A673 (cell line): ENCODE measurements at regions not wholly inside any gene's neighbourhood (a gene's known extent, or its start where the extent isn't known, plus 50 kb on each side); places are given as distances from the start of the nearest gene placed in this dataset.

Experiments used
- BruUV-seq: library from RNA; stranded (reverse); fragments of 400-500 nt; replicated peaks from 2 replicates; lab custom pipeline; 2021; lab: Mats Ljungman, UMichigan
- CTCF ChIA-PET: fragments of 300-600 bp; sonication (Branson Sonifier 250); formaldehyde crosslinking; loops from one replicate; lab custom pipeline; 2022; ENCODE audit warnings: antibody characterized with exemption; lab: Charles Lee
- POLR2A ChIA-PET: fragments of 300-600 bp; sonication (Branson Sonifier 250); formaldehyde crosslinking; loops from one replicate; lab custom pipeline; 2022; ENCODE audit warnings: antibody characterized with exemption; ENCODE audit not compliant: low non-redundant PET; lab: Charles Lee
- DNase-seq: peaks from one replicate; pipeline ENCODE4 v3.0.0-alpha.2; 2015; ENCODE audit warnings: low spot score
- H3K27ac ChIP-seq: fragments of 200-600 bp; sonication (generic); 2 replicates; pipeline ENCODE4 v1.5.1; 2016; ENCODE audit warnings: mixed run types, low read depth, mild to moderate bottlenecking, mixed read lengths, antibody characterized with exemption, low read length; ENCODE audit not compliant: poor library complexity, severe bottlenecking
- H3K27me3 ChIP-seq: fragments of 200-600 bp; sonication (generic); replicated peaks from 2 replicates; pipeline ENCODE4 v1.6.1; 2017; ENCODE audit warnings: mixed run types, low read depth, mild to moderate bottlenecking, mixed read lengths, antibody characterized with exemption, low read length; ENCODE audit not compliant: insufficient read depth, poor library complexity
- H3K36me3 ChIP-seq: fragments of 200-600 bp; sonication (generic); 2 replicates; pipeline ENCODE4 v1.6.1; 2016; ENCODE audit warnings: mixed run types, mild to moderate bottlenecking, mixed read lengths, antibody characterized with exemption, low read length; ENCODE audit not compliant: insufficient read depth, poor library complexity, severe bottlenecking
- H3K4me1 ChIP-seq: fragments of 200-600 bp; sonication (generic); 2 replicates; pipeline ENCODE4 v1.6.1; 2017; ENCODE audit warnings: mixed run types, mild to moderate bottlenecking, mixed read lengths, antibody characterized with exemption, low read length; ENCODE audit not compliant: insufficient read depth, poor library complexity, severe bottlenecking
- H3K4me3 ChIP-seq: fragments of 200-600 bp; sonication (generic); 2 replicates; pipeline ENCODE4 v1.5.1; 2016; ENCODE audit warnings: low read depth, mixed run types, mild to moderate bottlenecking, mixed read lengths, low read length; ENCODE audit not compliant: poor library complexity, severe bottlenecking
- H3K9me3 ChIP-seq: fragments of 200-600 bp; sonication (generic); 2 replicates; pipeline ENCODE4 v1.6.1; 2016; ENCODE audit warnings: mixed run types, low read depth, mild to moderate bottlenecking, mixed read lengths, antibody characterized with exemption, low read length; ENCODE audit not compliant: poor library complexity, severe bottlenecking
- intact Hi-C: fragments of 100-400 bp; cut with micrococcal nuclease; formaldehyde crosslinking; loops from one replicate; pipeline ENCODE4 v1.10.0; 2022; ENCODE audit not compliant: unreplicated experiment
- TF ChIP-seq, protein P1 (sequence below): fragments of 300-800, 200-600 bp; sonication (generic); conservative IDR thresholded peaks from 2 replicates; pipeline ENCODE4 v1.5.1; 2017; ENCODE audit warnings: low read depth, mild to moderate bottlenecking, antibody characterized with exemption, low read length, moderate library complexity, mixed read lengths

DNA sequence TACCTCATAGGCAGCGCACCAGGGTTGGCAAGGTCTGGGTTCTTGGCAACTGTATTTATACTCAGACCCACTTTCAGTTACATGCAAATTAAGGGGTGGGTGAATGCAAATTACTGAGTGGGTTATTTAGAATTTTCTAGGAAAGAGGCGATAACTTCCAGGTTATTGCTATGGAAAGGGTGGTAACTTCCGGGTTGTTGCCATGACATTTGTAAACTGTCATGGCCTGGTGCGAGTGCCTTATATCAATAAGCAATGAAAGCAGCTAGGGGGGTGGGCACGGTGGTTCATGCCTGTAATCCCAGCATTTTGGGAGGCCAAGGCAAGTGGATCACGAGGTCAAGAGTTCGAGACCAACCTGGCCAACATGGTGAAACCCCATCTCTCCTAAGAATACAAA is 57.5 kb upstream of the SLC7A3 start:
- TF ChIP-seq, protein P1, sequence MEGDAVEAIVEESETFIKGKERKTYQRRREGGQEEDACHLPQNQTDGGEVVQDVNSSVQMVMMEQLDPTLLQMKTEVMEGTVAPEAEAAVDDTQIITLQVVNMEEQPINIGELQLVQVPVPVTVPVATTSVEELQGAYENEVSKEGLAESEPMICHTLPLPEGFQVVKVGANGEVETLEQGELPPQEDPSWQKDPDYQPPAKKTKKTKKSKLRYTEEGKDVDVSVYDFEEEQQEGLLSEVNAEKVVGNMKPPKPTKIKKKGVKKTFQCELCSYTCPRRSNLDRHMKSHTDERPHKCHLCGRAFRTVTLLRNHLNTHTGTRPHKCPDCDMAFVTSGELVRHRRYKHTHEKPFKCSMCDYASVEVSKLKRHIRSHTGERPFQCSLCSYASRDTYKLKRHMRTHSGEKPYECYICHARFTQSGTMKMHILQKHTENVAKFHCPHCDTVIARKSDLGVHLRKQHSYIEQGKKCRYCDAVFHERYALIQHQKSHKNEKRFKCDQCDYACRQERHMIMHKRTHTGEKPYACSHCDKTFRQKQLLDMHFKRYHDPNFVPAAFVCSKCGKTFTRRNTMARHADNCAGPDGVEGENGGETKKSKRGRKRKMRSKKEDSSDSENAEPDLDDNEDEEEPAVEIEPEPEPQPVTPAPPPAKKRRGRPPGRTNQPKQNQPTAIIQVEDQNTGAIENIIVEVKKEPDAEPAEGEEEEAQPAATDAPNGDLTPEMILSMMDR, result no peak
- BruUV-seq, result no TSS peak
- H3K36me3 ChIP-seq, result no peaks in the 10 kb centered on the region
- no peak overlapping the region for H3K4me3 ChIP-seq
- no peak overlapping the region for H3K27ac ChIP-seq
- H3K27me3 ChIP-seq, result no peaks in the 10 kb centered on the region
- POLR2A ChIA-PET, result no interaction called here
- no peak for DNase-seq
- CTCF ChIA-PET, result no interaction called here
- intact Hi-C loops, result no loop called here
- H3K4me1 ChIP-seq, result no peaks in the 10 kb centered on the region
- no peaks in the 10 kb centered on the region for H3K9me3 ChIP-seq
